SK-N-SH (cell line): ENCODE measurements at regions not wholly inside any gene's neighbourhood (a gene's known extent, or its start where the extent isn't known, plus 50 kb on each side); places are given as distances from the start of the nearest gene placed in this dataset.
"Not testable (repeated sequence)": the region's sequence is repeated elsewhere in the genome, so short reads cannot be mapped to it uniquely, and the experiment has no call there.

ENCODE experiments used
- EZH2phosphoT487 ChIP-seq: fragments of 200-600 bp; sonication (generic); IDR thresholded peaks from 2 replicates; pipeline ENCODE4 v1.6.1; 2017; ENCODE audit warnings: low read depth, mixed run types, mild to moderate bottlenecking, antibody characterized with exemption, moderate library complexity, borderline replicate concordance
- FOXM1 ChIP-seq: IDR thresholded peaks from 2 replicates; pipeline ENCODE4 v1.4.0; 2012; ENCODE audit warnings: low read depth, mild to moderate bottlenecking
- JUND ChIP-seq: IDR thresholded peaks from 2 replicates; pipeline ENCODE4 v1.4.0; 2012
- POLR2AphosphoS5 ChIP-seq: IDR thresholded peaks from 2 replicates; pipeline ENCODE4 v1.6.1; 2012; ENCODE audit warnings: low read depth, low read length
- RAD21 ChIP-seq: IDR thresholded peaks from 2 replicates; pipeline ENCODE4 v1.6.1; 2012; ENCODE audit warnings: mild to moderate bottlenecking, low read length
- RCOR1 ChIP-seq: fragments of 150-350 bp; IDR thresholded peaks from 2 replicates; pipeline ENCODE4 v1.6.1; 2017; ENCODE audit warnings: antibody characterized with exemption, low read length
- RFX5 ChIP-seq: IDR thresholded peaks from 2 replicates; pipeline ENCODE4 v1.6.1; 2012; ENCODE audit warnings: mild to moderate bottlenecking, improper control_type of control experiment, low read length
- SIN3A ChIP-seq: IDR thresholded peaks from 2 replicates; pipeline ENCODE4 v1.6.1; 2012; ENCODE audit warnings: low read depth, mild to moderate bottlenecking, low read length, moderate library complexity, borderline replicate concordance
- TAF1 ChIP-seq: IDR thresholded peaks from 2 replicates; pipeline ENCODE4 v1.6.1; 2012; ENCODE audit warnings: low read depth, mild to moderate bottlenecking, low read length, moderate library complexity, borderline replicate concordance
- TF ChIP-seq, protein P1 (sequence below): fragments of 200-600 bp; sonication (generic); IDR thresholded peaks from 2 replicates; pipeline ENCODE4 v1.6.1; 2017; ENCODE audit warnings: antibody characterized with exemption, mild to moderate bottlenecking, moderate library complexity

DNA sequence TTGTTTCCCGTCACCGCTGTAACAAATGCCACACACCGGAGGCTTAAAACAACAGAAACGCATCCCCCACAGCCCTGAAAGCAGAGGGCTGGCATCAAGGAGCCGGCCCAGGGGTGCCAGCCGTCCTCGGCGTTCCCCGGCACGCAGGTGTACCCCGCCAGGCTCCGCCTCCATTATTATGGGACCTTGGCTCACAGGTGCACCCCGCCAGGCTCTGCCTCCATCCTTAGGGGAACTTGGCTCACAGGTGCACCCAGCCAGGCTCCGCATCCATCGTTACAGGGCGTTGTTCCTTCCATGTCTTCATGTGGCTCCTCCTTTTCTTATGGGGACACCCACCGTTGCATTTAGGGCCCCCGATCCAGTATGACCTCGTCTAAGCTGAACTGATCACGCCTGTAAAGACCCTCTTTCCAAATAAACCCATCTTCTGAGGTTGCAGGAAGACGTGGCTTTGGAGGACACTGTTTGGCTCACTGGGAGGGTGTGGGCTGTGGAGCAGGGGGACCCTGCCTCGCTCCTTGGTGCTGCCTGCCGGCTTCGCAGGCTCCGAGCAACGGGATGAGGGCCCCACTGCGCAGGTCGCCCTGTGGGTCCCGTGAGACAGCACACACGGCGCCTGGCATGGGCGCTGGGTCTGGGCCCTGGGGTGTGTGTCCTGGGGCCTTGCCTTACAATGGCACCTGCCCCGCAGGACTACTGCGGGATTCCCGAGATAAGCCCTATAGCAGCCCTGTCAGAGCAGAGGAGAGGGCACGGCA is 154.9 kb upstream of the ZNF469 start:
- TF ChIP-seq, protein P1, sequence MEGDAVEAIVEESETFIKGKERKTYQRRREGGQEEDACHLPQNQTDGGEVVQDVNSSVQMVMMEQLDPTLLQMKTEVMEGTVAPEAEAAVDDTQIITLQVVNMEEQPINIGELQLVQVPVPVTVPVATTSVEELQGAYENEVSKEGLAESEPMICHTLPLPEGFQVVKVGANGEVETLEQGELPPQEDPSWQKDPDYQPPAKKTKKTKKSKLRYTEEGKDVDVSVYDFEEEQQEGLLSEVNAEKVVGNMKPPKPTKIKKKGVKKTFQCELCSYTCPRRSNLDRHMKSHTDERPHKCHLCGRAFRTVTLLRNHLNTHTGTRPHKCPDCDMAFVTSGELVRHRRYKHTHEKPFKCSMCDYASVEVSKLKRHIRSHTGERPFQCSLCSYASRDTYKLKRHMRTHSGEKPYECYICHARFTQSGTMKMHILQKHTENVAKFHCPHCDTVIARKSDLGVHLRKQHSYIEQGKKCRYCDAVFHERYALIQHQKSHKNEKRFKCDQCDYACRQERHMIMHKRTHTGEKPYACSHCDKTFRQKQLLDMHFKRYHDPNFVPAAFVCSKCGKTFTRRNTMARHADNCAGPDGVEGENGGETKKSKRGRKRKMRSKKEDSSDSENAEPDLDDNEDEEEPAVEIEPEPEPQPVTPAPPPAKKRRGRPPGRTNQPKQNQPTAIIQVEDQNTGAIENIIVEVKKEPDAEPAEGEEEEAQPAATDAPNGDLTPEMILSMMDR, result not testable (repeated sequence)
- TF ChIP-seq RFX5, RAD21, TAF1, POLR2AphosphoS5, JUND, EZH2phosphoT487, FOXM1, SIN3A, RCOR1: not testable (repeated sequence)
